GM18508 (cell line): ENCODE measurements at regions not wholly inside any gene's neighbourhood (a gene's known extent, or its start where the extent isn't known, plus 50 kb on each side); places are given as distances from the start of the nearest gene placed in this dataset.
"Not testable (repeated sequence)": the region's sequence is repeated elsewhere in the genome, so short reads cannot be mapped to it uniquely, and the experiment has no call there.

Experiments
- ATAC-seq: cut with Tn5 transposase; IDR thresholded peaks from one replicate; pipeline ENCODE4 v1.9.1; 2021; ENCODE audit warnings: moderate number of reproducible peaks; ENCODE audit not compliant: insufficient read depth, unreplicated experiment

GRCh38 chr15:70382762-70383458 is 285.2 kb upstream of the TLE3 start:
- no peak for ATAC-seq

- no peak for ATAC-seq
Observed at GRCh38 chr15:70382009-70382749, 284.5 kb upstream of the TLE3 start.

DNA sequence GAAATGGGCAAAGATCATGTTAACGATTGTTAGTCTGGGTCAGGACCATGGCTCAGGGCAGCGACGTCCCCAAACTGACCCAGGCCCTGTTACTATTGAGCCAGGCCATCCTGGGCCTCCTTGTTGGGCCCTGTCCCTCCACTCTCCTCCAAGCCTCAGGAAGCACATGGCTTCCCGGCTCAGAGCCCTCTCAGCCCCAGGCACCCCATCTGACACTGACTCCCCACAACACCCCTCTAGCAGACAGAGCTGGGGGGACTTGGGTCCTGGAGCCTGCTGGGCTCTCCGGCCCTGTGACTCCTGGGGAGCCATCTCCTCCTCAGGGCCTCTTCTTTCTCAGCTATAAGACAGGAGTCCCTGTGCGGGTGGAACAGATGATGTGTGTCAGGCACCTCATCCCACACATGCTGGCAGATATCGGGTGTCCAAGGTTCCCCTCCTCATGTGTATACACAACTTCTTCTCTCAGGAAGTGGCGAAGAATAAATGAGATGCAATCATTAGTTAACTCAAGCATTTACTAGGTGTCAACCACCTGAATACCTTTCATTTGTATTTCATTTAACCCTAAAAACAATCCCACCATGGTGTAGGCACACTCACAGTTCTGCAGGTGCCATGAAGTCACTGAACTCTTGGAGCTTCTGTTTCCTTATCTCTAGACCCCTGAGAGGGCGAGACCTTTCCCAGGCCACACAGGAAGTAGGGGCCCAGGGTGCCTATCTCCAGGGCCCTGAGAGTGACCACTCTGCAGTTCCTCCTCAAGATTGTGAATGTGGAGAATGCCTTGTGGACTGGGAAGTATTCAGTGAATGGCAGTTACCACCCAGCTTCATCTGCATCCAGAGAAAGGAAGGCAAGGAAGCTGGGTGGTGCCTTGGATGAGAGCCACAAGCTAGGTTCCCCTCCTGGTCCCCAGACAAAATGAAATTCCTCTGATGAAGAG is 282.5 kb upstream of the TLE3 start:
- no peak for ATAC-seq

DNA sequence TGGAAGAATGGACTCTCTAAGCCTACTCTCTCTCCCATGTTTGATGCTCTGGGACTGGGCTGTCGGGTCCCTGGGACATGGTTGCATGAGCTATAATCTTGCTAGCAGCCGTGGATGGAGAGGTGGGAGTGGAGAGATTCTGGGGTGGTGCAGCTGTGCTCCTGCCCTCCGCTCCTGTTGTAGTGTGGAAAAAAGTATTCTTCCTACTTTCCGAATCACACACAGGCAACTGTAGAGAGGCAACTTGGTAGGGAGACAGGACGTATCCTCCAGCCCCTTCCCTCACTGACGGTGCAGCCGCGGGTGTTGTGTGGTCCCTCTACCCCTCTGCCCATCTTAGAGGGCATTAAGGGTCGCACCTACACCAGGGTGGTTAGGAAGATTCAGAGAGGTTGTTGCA is 281.4 kb upstream of the TLE3 start:
- ATAC-seq = no peak

GRCh38 chr15:70378126-70379031 is 280.7 kb upstream of the TLE3 start:
- ATAC-seq = no peak

DNA sequence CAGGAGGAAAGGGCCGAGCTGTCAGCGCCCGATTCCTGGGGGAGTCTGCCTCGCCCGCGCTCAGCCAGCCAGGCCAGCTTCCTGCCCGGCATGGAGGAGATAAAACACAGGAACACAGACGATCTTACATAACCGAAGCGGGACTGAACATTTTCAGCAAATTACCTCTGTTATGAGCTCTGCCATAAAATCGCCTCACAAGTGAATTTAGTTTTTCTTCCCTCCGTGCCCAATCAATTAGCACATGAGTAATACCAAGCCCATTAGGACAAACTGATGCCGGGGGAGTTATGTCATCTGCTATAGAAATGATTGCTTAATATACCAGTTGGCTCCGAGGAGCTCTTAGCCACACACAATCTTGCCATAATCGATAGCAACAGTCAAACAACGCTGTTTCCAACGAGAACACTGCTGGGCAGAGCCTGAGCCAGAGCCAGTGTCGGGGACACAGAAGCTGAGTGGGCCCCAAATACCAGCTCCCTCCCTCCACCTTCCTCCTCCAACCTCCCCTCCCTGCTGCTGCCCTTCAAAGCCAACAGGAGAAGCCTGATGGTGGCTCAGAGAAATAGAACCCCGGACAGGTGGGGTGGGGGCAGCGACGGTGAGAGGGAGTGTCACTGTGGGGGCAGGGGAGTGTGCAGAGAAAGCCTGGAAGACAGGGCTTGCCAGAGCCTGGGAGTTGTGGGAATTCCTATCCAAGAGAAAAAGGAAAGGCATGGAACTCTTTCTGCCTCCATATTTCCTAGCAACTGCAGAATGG is 279.4 kb upstream of the TLE3 start:
- no peak for ATAC-seq

GRCh38 chr15:70376031-70376928 is 278.6 kb upstream of the TLE3 start:
- ATAC-seq = no peak

GRCh38 chr15:70375586-70375985 is 277.9 kb upstream of the TLE3 start:
- ATAC-seq = no peak

DNA sequence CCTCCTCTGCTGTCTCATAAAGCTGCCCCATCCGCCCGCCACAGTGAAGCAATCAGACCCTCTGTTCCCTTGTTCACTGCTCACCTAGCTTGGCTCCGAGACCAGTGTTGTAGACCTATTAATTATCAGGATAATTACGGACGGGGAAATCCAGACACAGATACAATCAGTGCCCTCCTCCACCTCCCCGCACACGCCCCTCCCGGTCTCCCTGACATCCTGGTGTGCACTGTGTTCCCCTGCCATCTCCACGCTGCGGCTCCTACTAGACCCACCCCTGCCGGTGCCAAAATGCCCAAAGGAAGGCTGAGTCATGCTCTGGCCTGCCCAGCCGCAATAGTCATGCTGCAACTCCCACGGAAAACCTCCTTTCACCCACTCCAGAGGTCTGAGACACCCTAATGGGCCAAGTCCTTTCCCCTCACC is 277.3 kb upstream of the TLE3 start:
- no peak for ATAC-seq

DNA sequence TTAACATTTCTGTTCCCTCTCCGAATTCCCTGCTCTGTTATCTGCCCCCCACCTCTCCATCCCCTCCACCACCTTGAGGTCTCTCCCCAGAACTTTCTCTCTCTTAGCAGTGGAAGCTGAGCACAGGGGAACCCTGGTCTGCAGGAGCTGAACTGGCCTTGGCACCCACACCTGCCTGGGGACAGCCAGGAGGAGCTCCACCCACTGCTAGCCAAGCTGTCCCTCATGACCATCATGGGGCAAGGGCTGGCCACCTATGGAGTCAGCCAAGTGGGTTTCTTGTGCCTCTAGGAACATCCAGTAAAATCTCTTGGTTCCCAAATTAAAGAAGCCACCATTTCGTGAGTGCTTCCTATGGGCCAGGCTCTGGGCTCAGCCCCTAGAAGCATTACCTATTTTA is 276.4 kb upstream of the TLE3 start:
- ATAC-seq = no peak

GRCh38 chr15:70373439-70373838 is 275.7 kb upstream of the TLE3 start:
- ATAC-seq = not testable (repeated sequence)

GRCh38 chr15:70367913-70368705 is 270.4 kb upstream of the TLE3 start:
- ATAC-seq = not testable (repeated sequence)

DNA sequence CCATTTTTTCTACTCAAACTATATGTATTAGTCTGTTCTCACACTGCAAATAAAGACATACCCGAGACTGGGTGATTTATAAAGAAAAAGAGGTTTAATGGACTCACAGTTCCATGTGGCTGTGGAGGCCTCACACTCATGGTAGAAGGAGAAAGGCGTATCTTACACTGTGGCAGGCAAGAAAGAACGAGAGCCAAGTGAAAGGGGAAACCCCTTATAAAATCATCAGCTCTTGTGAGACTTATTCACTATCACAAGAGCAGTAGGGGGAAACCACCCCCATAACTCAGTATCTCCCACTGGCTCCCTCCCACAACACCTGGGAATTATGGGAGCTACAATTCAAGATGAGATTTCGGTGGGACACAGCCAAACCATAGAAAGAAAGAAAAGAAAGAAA is 266.3 kb upstream of the TLE3 start:
- not testable (repeated sequence) for ATAC-seq

GRCh38 chr15:70362886-70363285 is 265.2 kb upstream of the TLE3 start:
- no peak for ATAC-seq

GRCh38 chr15:70362350-70362749 is 264.6 kb upstream of the TLE3 start:
- no peak for ATAC-seq

GRCh38 chr15:70361891-70362290 is 264.2 kb upstream of the TLE3 start:
- ATAC-seq = no peak

- ATAC-seq = no peak
Observed at GRCh38 chr15:70361106-70361505, 263.4 kb upstream of the TLE3 start.
